ENCODE measurements at regions not wholly inside any gene's neighbourhood (a gene's known extent, or its start where the extent isn't known, plus 50 kb on each side); places are given as distances from the start of the nearest gene placed in this dataset.

DNA sequence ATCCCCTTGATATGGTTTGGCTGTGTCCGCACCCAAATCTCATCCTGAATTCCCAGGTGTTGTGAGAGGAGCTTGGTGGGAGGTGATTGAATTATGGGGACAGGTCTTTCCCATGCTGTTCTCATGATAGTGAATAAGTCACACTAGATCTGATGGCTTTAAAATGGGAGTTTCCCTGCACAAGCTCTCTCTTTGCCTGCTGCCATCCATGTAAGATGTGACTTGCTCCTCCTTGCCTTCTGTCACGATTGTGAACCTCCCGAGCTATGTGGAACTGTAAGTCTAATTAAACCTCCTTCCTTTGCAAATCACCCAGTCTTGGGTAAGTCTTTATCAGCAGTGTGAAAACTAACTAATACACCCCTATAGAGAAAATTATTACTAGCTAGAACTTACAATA lies 959.5 kb upstream of the ADGRL2 start:
- 86 to 96% (median 90%) methylated on average over 3 of the region's 3 CpGs for WGBS, 5 donors
- Histone ChIP-seq H3K4me1 (no peaks in the 10 kb centered on the region), H3K27ac (no peak overlapping the region), H3K9me3 (peaks cover 0 to 21% (median 8%) of the 10 kb centered on the region in 8 donors), H3K4me3 (no peak overlapping the region), H3K36me3 (no peaks in the 10 kb centered on the region), H3K27me3 (replicated peaks in 1 of 7) (no peaks in the 10 kb centered on the region)
- intact Hi-C loops (cut with DNase I; ENCODE audit: low total_unique reads) = no loop called here
- TF ChIP-seq POLR2AphosphoS5 (IDR thresholded peaks at IDR 0.05) (no peak), POLR2A (IDR thresholded peaks at IDR 0.05) (no peak)
- TF ChIP-seq, protein P1, sequence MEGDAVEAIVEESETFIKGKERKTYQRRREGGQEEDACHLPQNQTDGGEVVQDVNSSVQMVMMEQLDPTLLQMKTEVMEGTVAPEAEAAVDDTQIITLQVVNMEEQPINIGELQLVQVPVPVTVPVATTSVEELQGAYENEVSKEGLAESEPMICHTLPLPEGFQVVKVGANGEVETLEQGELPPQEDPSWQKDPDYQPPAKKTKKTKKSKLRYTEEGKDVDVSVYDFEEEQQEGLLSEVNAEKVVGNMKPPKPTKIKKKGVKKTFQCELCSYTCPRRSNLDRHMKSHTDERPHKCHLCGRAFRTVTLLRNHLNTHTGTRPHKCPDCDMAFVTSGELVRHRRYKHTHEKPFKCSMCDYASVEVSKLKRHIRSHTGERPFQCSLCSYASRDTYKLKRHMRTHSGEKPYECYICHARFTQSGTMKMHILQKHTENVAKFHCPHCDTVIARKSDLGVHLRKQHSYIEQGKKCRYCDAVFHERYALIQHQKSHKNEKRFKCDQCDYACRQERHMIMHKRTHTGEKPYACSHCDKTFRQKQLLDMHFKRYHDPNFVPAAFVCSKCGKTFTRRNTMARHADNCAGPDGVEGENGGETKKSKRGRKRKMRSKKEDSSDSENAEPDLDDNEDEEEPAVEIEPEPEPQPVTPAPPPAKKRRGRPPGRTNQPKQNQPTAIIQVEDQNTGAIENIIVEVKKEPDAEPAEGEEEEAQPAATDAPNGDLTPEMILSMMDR (IDR thresholded peaks at IDR 0.05 in 8 of 11, conservative IDR thresholded peaks at IDR 0.05 in 3 of 11) = no peak
- DNase-seq = no peak

DNA sequence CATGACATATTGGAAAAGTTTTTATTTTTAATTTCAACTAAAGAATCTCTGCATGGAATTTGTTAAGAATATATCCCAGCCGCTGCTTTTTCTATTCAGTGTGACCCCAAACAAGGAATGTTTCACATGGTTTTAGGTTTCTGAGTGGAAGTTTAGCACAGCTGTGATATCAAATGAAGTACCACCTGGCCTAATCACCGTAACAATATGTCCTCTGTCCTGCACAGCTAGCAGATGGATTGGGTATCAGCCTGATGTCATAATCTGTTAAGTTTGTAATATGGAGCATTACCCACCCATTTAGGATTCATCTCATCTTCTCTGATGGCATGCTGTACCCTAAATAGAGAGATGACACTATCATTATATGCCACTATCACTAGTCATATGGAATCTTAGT lies 963.7 kb upstream of the ADGRL2 start:
- no peaks in the 10 kb centered on the region for H3K36me3 ChIP-seq
- TF ChIP-seq, protein P1 (IDR thresholded peaks at IDR 0.05 in 8 of 11, conservative IDR thresholded peaks at IDR 0.05 in 3 of 11) = no peak
- TF ChIP-seq POLR2AphosphoS5 (IDR thresholded peaks at IDR 0.05) (no peak), POLR2A (IDR thresholded peaks at IDR 0.05) (no peak)
- H3K27ac ChIP-seq = no peak overlapping the region
- no peaks in the 10 kb centered on the region for H3K27me3 ChIP-seq (replicated peaks in 1 of 7)
- no peaks in the 10 kb centered on the region for H3K4me1 ChIP-seq
- no peak for DNase-seq
- intact Hi-C loops (cut with DNase I; ENCODE audit: low total_unique reads) = no loop called here
- no peak overlapping the region for H3K4me3 ChIP-seq
- peaks cover 0 to 14% (median 5%) of the 10 kb centered on the region in 8 donors for H3K9me3 ChIP-seq
- WGBS, 5 donors = 70 to 93% (median 77%) methylated on average over 2 of the region's 2 CpGs

DNA sequence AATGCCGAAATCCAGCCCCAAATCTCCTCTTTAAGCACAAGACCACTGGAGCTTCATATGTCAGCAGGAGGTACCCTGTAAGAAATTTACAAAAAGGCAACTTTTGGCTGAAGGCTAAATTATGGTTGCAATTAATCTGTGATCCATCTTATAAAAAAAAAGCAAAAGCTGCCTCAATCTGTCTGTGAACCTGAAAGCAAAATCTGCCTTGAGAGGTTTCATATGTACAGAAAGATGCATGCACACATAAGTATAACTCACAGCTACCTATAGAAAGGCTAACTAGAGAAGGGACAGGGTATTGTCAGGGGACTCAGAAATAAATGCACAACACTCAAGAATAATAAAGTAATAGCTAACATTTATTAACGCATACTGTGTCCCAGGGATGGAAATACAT lies 964.2 kb upstream of the ADGRL2 start:
- no peak for DNase-seq
- Histone ChIP-seq H3K9me3 (peaks cover 0 to 11% (median 3%) of the 10 kb centered on the region in 8 donors), H3K27me3 (replicated peaks in 1 of 7) (no peaks in the 10 kb centered on the region), H3K27ac (no peak overlapping the region), H3K4me1 (no peaks in the 10 kb centered on the region), H3K4me3 (no peak overlapping the region), H3K36me3 (no peaks in the 10 kb centered on the region)
- WGBS, 5 donors = 85 to 94% (median 93%) methylated on average over 2 of the region's 2 CpGs
- TF ChIP-seq, protein P1 (IDR thresholded peaks at IDR 0.05 in 8 of 11, conservative IDR thresholded peaks at IDR 0.05 in 3 of 11) = no peak
- TF ChIP-seq POLR2A (IDR thresholded peaks at IDR 0.05) (no peak), POLR2AphosphoS5 (IDR thresholded peaks at IDR 0.05) (no peak)
- intact Hi-C loops (cut with DNase I; ENCODE audit: low total_unique reads) = no loop called here

DNA sequence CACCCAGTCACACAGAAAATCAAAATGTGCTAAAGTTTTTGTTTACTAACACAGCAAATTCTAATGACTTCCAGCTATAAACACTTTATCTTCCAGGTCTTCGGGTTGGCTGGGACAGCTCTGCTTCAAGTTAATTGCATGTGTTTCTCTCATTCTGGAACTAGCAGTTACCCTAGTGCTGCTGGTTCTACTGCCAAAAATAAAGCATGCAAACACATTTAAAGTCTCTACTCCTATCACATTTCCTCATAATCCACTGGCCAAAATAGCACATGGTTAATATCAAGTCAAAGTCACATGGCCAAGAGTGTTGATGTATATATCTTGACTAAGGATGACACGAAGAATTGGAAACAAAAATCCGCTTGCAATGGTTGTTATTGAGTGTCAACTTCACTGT lies 973.1 kb upstream of the ADGRL2 start:
- no peaks in the 10 kb centered on the region for H3K9me3 ChIP-seq
- H3K4me3 ChIP-seq = no peak overlapping the region
- H3K27ac ChIP-seq = no peak overlapping the region
- H3K27me3 ChIP-seq (replicated peaks in 1 of 7) = no peaks in the 10 kb centered on the region
- TF ChIP-seq POLR2AphosphoS5 (IDR thresholded peaks at IDR 0.05) = no peak
- no peak for TF ChIP-seq POLR2A (IDR thresholded peaks at IDR 0.05)
- TF ChIP-seq, protein P1 (IDR thresholded peaks at IDR 0.05 in 8 of 11, conservative IDR thresholded peaks at IDR 0.05 in 3 of 11) = no peak
- H3K4me1 ChIP-seq = no peaks in the 10 kb centered on the region
- intact Hi-C loops (cut with DNase I; ENCODE audit: low total_unique reads) = no loop called here
- WGBS, 5 donors = 73 to 86% (median 83%) methylated on average over 3 of the region's 3 CpGs
- no peak for DNase-seq
- H3K36me3 ChIP-seq = no peaks in the 10 kb centered on the region
